B cell (primary cell): ENCODE measurements at regions not wholly inside any gene's neighbourhood (a gene's known extent, or its start where the extent isn't known, plus 50 kb on each side); places are given as distances from the start of the nearest gene placed in this dataset.

Experiments used
- ATAC-seq: fragments of 200-7000 bp; cut with Tn5 transposase; one replicate; pipeline ENCODE4 v1.10.0; 2021; ENCODE audit warnings: low read depth, mild to moderate bottlenecking, moderate number of reproducible peaks, moderate library complexity
- CTCF ChIA-PET: fragments of 350-600 bp; sonication (Branson Sonifier 250); formaldehyde crosslinking; loops from one replicate; lab custom pipeline; 2021; ENCODE audit warnings: antibody characterized with exemption, inconsistent platforms; lab: Charles Lee
- POLR2A ChIA-PET: fragments of 350-600 bp; sonication (Branson Sonifier 250); formaldehyde crosslinking; loops from one replicate; lab custom pipeline; 2021; ENCODE audit warnings: antibody characterized with exemption; lab: Charles Lee
- DNase-seq: peaks from one replicate; pipeline ENCODE4 v3.0.0; 2013
- H2AFZ ChIP-seq: 2 replicates; pipeline ENCODE4 v1.6.1; 2012; ENCODE audit warnings: mild to moderate bottlenecking, low read depth, low read length; ENCODE audit not compliant: insufficient read depth, poor library complexity, severe bottlenecking
- H3K27ac ChIP-seq, 2 donors: 1 replicate in 1 of 2; 2 replicates in 1 of 2; pipeline ENCODE4 v1.5.1; 2012 to 2013; ENCODE audit warnings: low read length in 2 of 2, mild to moderate bottlenecking in 2 of 2, moderate library complexity in 1 of 2
- H3K27me3 ChIP-seq, 4 experiments: fragments of 200-600 bp in 1 of 4; sonication (generic) in 1 of 4; replicated peaks in 1 of 4; 1 replicate in 2 of 4; 2 replicates in 2 of 4; pipeline versions ENCODE4 v1.6.1 to v1.7.0; 2013 to 2016; ENCODE audit warnings: low read length in 3 of 4, mild to moderate bottlenecking in 2 of 4, mixed read lengths in 1 of 4, moderate library complexity in 1 of 4; ENCODE audit not compliant: insufficient read depth in 4 of 4, control insufficient read depth in 3 of 4; ENCODE audit errors: control extremely low read depth in 1 of 4
- H3K36me3 ChIP-seq, 2 experiments: replicated peaks in 1 of 2; 1 replicate in 1 of 2; 2 replicates in 1 of 2; pipeline versions ENCODE4 v1.6.1 to v1.7.1; 2013; ENCODE audit warnings: low read length in 1 of 2; ENCODE audit not compliant: insufficient read depth in 2 of 2, control insufficient read depth in 1 of 2; ENCODE audit errors: control extremely low read depth in 1 of 2, extremely low read depth in 1 of 2
- H3K4me1 ChIP-seq, 2 donors: fragments of 200-600 bp in 1 of 2; sonication (generic) in 1 of 2; 1 replicate in 1 of 2; 2 replicates in 1 of 2; pipeline versions ENCODE4 v1.5.1 to v1.6.1; 2013 to 2017; ENCODE audit warnings: low read length in 2 of 2; ENCODE audit not compliant: control insufficient read depth in 2 of 2, insufficient read depth in 2 of 2
- H3K4me2 ChIP-seq: replicated peaks from 2 replicates; pipeline ENCODE3; 2012; ENCODE audit warnings: mild to moderate bottlenecking, low read depth, low read length; ENCODE audit not compliant: poor library complexity, severe bottlenecking
- H3K4me3 ChIP-seq, 5 experiments: fragments of 200-600 bp in 1 of 5; sonication (generic) in 1 of 5; 1 replicate in 3 of 5; 2 replicates in 2 of 5; pipeline versions ENCODE4 v1.5.1 to v1.7.0; 2011 to 2016; ENCODE audit warnings: low read length in 4 of 5, mild to moderate bottlenecking in 4 of 5, low read depth in 2 of 5, control low read depth in 1 of 5, moderate library complexity in 1 of 5; ENCODE audit not compliant: insufficient read depth in 1 of 5; ENCODE audit errors: control extremely low read depth in 1 of 5, extremely low read depth in 1 of 5
- H3K79me2 ChIP-seq: fragments of 200-600 bp; sonication (generic); one replicate; pipeline ENCODE4 v1.6.0; 2016; ENCODE audit warnings: low read length; ENCODE audit not compliant: control insufficient read depth, insufficient read depth
- H3K9ac ChIP-seq: fragments of 200-600 bp; sonication (generic); 2 replicates; pipeline ENCODE4 v1.6.1; 2017; ENCODE audit warnings: mild to moderate bottlenecking, low read length, moderate library complexity
- H3K9me3 ChIP-seq, 3 donors: one replicate each; pipeline versions ENCODE4 v1.6.1 to v1.7.1; 2013; ENCODE audit warnings: low read length in 2 of 3; ENCODE audit not compliant: control insufficient read depth in 2 of 3, insufficient read depth in 1 of 3; ENCODE audit errors: control extremely low read depth in 1 of 3
- H4K20me1 ChIP-seq: 2 replicates; pipeline ENCODE4 v1.6.0; 2012; ENCODE audit warnings: mild to moderate bottlenecking, low read length; ENCODE audit not compliant: insufficient read depth, control insufficient read depth, poor library complexity, severe bottlenecking
- H3K27ac Mint-ChIP-seq: one replicate; pipeline ENCODE4 v1.8.0; 2021; ENCODE audit warnings: mixed read lengths
- H3K27me3 Mint-ChIP-seq: one replicate; pipeline ENCODE4 v1.8.0; 2021; ENCODE audit warnings: mixed read lengths
- H3K4me1 Mint-ChIP-seq: one replicate; pipeline ENCODE4 v1.8.0; 2021; ENCODE audit warnings: mixed read lengths
- H3K4me3 Mint-ChIP-seq: one replicate; pipeline ENCODE4 v1.8.0; 2021; ENCODE audit warnings: mixed read lengths
- H3K9me3 Mint-ChIP-seq: one replicate; pipeline ENCODE4 v1.8.0; 2022; ENCODE audit warnings: mixed read lengths; ENCODE audit not compliant: insufficient read depth
- EZH2 ChIP-seq: IDR thresholded peaks from 2 replicates; pipeline ENCODE4 v1.6.1; 2012; ENCODE audit warnings: borderline replicate concordance, low read depth, mild to moderate bottlenecking, moderate library complexity, low read length; ENCODE audit not compliant: insufficient read depth, poor library complexity, severe bottlenecking
- WGBS: methylation state at CpG from one replicate; pipeline ENCODE4 v1.1.5; 2013; ENCODE audit warnings: missing lambda C conversion rate; ENCODE audit not compliant: insufficient coverage; 5-methylcytosine and 5-hydroxymethylcytosine counted together
- intact Hi-C: fragments of 100-400 bp; cut with micrococcal nuclease; formaldehyde crosslinking; loops from one replicate; pipeline ENCODE4 v1.10.0; 2022
- TF ChIP-seq, protein P1 (sequence below): fragments of 200-600 bp; IDR thresholded peaks from one replicate; pipeline ENCODE4 v1.8.0; 2022; ENCODE audit warnings: antibody characterized with exemption, mild to moderate bottlenecking

DNA sequence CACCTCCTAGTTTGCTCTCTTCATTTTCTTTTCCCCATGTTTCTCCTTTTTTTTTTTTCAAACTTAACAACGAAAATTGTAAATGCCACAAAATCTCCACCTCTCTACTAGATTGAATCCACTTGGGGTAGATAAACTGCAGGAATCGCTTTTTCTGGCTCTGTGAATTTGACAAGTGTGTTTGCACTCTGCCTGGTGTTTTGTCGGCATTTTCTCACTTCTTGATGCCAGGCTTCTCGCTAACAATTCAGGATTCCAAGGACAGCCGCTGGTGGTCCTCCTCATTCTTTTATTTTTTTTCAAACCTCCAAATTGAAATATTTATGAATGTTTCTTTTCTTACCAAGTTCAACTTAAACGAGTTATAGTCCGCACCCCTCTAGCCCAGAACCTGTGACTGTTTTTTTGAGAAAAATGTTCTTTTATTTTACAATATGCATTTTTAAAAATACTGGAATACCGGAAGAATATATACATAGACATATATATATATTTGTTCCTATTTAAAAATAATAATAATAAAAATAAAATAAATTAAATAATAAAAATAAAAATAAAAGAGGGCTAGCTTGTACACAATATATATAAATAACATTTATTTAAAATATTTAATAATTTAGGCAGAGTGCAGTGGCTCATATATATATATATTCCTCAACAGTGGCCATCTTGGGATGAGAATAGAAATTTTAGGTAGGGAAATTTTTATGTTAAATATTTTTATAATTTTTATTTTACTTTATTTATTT lies 538.8 kb downstream of the TYW1 start:
- no peaks in the 10 kb centered on the region for H3K27me3 ChIP-seq
- H3K4me1 ChIP-seq, result no peaks in the 10 kb centered on the region
- Mint-ChIP-seq H3K27me3 (no peaks in the 10 kb centered on the region), H3K27ac (no peak overlapping the region), H3K9me3 (peaks cover 2% of the 10 kb centered on the region), H3K4me1 (no peaks in the 10 kb centered on the region), H3K4me3 (no peak overlapping the region)
- intact Hi-C loops, result no loop called here
- H3K9ac ChIP-seq, result no peak overlapping the region
- H3K79me2 ChIP-seq, result no peaks in the 10 kb centered on the region
- H2AFZ ChIP-seq, result no peak overlapping the region
- no peaks in the 10 kb centered on the region for H3K36me3 ChIP-seq
- 90% methylated on average over 2 of the region's 8 CpGs for WGBS
- no peak overlapping the region for H3K4me2 ChIP-seq
- H4K20me1 ChIP-seq, result no peaks in the 10 kb centered on the region
- ATAC-seq (no peak), DNase-seq (no peak)
- no peak overlapping the region for H3K4me3 ChIP-seq
- CTCF ChIA-PET, result no interaction called here
- peaks cover 0 to 4% (median 0%) of the 10 kb centered on the region in 3 donors for H3K9me3 ChIP-seq
- TF ChIP-seq, protein P1, sequence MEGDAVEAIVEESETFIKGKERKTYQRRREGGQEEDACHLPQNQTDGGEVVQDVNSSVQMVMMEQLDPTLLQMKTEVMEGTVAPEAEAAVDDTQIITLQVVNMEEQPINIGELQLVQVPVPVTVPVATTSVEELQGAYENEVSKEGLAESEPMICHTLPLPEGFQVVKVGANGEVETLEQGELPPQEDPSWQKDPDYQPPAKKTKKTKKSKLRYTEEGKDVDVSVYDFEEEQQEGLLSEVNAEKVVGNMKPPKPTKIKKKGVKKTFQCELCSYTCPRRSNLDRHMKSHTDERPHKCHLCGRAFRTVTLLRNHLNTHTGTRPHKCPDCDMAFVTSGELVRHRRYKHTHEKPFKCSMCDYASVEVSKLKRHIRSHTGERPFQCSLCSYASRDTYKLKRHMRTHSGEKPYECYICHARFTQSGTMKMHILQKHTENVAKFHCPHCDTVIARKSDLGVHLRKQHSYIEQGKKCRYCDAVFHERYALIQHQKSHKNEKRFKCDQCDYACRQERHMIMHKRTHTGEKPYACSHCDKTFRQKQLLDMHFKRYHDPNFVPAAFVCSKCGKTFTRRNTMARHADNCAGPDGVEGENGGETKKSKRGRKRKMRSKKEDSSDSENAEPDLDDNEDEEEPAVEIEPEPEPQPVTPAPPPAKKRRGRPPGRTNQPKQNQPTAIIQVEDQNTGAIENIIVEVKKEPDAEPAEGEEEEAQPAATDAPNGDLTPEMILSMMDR, result no peak
- TF ChIP-seq EZH2, result no peak
- POLR2A ChIA-PET, result no interaction called here
- no peak overlapping the region for H3K27ac ChIP-seq

DNA sequence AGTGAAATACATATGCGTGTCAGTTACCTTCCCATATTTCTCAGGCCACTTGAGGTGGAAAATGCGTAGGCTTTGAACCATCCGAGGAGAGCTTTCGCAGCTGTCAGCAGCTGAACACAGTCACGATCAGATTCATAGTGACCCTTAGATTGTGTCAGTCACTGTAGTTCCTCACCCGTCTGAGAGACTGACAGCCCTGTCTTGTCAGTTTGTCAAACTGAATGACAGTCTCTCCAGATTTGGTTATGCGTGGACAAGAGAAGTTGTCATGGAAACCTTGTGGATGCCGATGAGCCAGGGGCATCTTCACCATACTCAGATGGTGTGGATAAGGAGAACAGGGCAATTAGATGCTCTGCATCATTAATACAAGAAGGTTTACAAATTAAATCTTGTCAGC lies 546.3 kb downstream of the TYW1 start:
- 93% methylated on average over 7 of the region's 8 CpGs for WGBS
- Histone ChIP-seq H4K20me1 (no peaks in the 10 kb centered on the region), H3K27ac (no peak overlapping the region), H3K79me2 (no peaks in the 10 kb centered on the region), H3K36me3 (no peaks in the 10 kb centered on the region), H3K4me2 (no peak overlapping the region), H2AFZ (no peak overlapping the region), H3K4me1 (no peaks in the 10 kb centered on the region), H3K4me3 (no peak overlapping the region), H3K9ac (no peak overlapping the region), H3K9me3 (peaks cover 0 to 8% (median 0%) of the 10 kb centered on the region in 3 donors), H3K27me3 (no peaks in the 10 kb centered on the region)
- Mint-ChIP-seq H3K27ac (no peak overlapping the region), H3K4me3 (no peak overlapping the region), H3K9me3 (no peaks in the 10 kb centered on the region), H3K4me1 (no peaks in the 10 kb centered on the region), H3K27me3 (no peaks in the 10 kb centered on the region)
- no peak for ATAC-seq
- intact Hi-C loops, result no loop called here
- CTCF ChIA-PET, result no interaction called here
- no peak for DNase-seq
- POLR2A ChIA-PET, result no interaction called here
- TF ChIP-seq EZH2, result no peak
- TF ChIP-seq, protein P1, result no peak
